ENCODE measurements at regions not wholly inside any gene's neighbourhood (a gene's known extent, or its start where the extent isn't known, plus 50 kb on each side); places are given as distances from the start of the nearest gene placed in this dataset.
A peak's percentile ranks its signal among the peaks of the same experiment; 100 is the strongest.

DNA sequence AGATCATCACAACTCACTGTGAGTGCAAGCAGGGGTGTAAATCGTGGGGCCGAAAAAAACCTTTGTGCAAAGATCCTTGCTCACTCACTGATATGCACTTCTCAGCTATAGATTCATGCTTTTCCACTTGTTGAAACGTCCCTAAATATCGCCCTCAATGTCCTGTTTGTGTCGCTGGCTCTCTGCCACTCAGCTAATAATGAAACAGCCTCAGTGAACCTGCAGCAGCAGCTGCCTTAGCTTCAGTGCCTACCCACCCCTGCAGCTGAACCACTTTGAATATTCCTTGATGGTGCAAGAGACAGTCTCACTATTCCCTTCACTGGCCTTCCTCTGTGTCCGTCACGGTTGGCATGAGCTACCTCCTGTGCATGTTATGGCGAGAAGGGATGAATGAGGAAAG, 128.9 kb upstream of the NAA20 start:
- Histone ChIP-seq H3K27ac (ENCODE audit: low read depth in 1 of 2, low read length in 1 of 2) (peak overlapping the region; percentile 88 to 92), H3K4me1 (ENCODE audit: control insufficient read depth in 5 of 5, insufficient read depth in 5 of 5, low read length in 5 of 5) (peaks cover 12 to 57% (median 21%) of the 10 kb centered on the region in 5 donors), H3K36me3 (ENCODE audit: control insufficient read depth in 4 of 4, insufficient read depth in 4 of 4, low read length in 4 of 4) (peaks cover 0 to 5% (median under 1%) of the 10 kb centered on the region in 4 donors), H3K9me3 (ENCODE audit: control insufficient read depth in 4 of 4, insufficient read depth in 3 of 4, low read length in 3 of 4) (no peaks in the 10 kb centered on the region), H3K9ac (ENCODE audit: insufficient read depth in 1 of 2, low read length in 2 of 2) (no peak overlapping the region), H3K4me3 (peak overlapping the region; percentile 62), H3K27me3 (ENCODE audit: control insufficient read depth in 3 of 3, insufficient read depth in 3 of 3, low read length in 2 of 3) (no peaks in the 10 kb centered on the region)
- DNase-seq, result peak; percentile 32 to 66 (median 62)
- TF ChIP-seq, protein P1, sequence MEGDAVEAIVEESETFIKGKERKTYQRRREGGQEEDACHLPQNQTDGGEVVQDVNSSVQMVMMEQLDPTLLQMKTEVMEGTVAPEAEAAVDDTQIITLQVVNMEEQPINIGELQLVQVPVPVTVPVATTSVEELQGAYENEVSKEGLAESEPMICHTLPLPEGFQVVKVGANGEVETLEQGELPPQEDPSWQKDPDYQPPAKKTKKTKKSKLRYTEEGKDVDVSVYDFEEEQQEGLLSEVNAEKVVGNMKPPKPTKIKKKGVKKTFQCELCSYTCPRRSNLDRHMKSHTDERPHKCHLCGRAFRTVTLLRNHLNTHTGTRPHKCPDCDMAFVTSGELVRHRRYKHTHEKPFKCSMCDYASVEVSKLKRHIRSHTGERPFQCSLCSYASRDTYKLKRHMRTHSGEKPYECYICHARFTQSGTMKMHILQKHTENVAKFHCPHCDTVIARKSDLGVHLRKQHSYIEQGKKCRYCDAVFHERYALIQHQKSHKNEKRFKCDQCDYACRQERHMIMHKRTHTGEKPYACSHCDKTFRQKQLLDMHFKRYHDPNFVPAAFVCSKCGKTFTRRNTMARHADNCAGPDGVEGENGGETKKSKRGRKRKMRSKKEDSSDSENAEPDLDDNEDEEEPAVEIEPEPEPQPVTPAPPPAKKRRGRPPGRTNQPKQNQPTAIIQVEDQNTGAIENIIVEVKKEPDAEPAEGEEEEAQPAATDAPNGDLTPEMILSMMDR (IDR thresholded peaks at IDR 0.05; ENCODE audit: control extremely low read depth, extremely low read depth), result no peak
- no peak for ATAC-seq (ENCODE audit: insufficient read depth, low FRiP score)
- 57 to 67% methylated on average over 8 of the region's 8 CpGs for WGBS, 2 donors

DNA sequence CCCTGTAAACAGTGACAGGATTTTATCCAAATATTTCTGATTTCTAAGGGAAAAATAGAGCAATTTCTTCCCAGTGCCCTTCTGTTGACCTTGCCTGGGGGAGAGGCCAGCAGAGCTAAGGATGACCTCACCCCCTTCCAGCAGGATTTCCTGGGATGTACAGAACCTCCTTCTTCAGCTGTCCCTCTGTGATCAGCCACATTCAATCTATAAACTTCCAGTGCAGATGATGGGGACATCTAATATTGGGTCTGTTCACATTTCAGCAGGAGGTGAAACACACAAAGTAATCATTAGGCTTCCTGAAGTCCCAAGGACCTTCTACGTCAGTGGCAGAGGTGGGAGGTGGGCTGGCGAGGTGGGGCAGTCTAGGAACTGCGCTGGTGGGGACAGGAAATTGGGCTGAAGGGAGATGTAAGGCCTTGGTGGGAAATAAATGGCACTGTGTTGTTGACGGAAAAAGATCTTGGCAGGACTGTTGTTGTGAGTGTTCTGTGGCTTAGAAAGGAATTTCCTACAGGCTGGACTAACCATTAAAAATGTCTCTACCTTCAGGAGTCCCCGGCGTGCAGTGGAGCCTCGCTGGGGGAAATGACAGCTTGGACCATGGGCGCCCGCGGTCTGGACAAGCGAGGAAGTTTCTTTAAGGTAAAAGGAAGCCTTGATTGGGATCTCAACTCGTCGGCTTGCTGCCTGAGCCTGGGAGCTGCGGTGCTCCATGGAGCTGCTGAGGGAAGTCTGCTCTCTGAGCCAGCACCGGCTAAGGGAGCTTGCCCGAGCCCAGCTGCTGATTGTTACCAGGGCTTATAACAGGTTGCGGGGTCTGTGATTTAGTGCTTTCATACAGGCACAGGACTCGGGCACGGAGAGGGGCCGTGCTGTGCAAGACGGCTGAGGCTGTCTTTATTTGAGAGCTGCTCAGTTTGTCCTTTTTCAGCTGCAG, 127.9 kb upstream of the NAA20 start:
- H3K4me1 ChIP-seq (ENCODE audit: control insufficient read depth in 5 of 5, insufficient read depth in 5 of 5, low read length in 5 of 5), result peaks cover 12 to 57% (median 21%) of the 10 kb centered on the region in 5 donors
- DNase-seq, result peak; percentile 40 to 91 (median 78)
- TF ChIP-seq, protein P1 (IDR thresholded peaks at IDR 0.05; ENCODE audit: control extremely low read depth, extremely low read depth), result no peak

DNA sequence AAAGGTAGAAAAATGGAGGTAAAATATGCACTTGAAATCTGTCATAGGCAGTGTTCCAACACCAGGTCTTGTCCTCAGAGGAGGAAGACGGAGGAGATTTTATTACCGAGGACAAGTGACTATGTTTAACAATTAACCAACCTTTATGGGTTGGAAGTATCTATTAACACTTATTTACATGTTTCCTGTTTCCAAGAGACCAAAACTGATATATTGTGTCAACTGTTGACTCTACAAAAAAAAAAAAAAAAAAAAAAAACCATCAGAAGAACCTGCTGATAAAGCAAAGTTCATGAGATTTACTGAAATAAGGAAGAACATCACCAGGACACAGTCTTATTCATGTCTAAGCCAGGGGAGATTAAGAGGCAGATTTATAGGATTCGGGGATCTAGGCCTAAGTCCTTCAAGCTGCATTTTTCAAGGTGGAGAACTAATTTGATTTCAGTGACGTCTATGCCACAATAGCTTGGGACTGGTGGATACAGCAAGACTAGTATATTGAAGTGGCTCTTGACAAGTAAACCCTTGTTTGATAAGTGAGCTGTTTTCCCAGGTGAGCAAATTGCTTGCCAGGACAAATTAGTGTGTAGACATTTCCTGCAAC, 126.6 kb upstream of the NAA20 start:
- Histone ChIP-seq H3K9ac (ENCODE audit: insufficient read depth in 1 of 2, low read length in 2 of 2) (no peak overlapping the region), H3K36me3 (ENCODE audit: control insufficient read depth in 4 of 4, insufficient read depth in 4 of 4, low read length in 4 of 4) (peaks cover 0 to 8% (median 3%) of the 10 kb centered on the region in 4 donors), H3K9me3 (ENCODE audit: control insufficient read depth in 4 of 4, insufficient read depth in 3 of 4, low read length in 3 of 4) (peaks cover 0 to 3% (median 0%) of the 10 kb centered on the region in 4 donors), H3K4me3 (no peak overlapping the region), H3K27me3 (ENCODE audit: control insufficient read depth in 3 of 3, insufficient read depth in 3 of 3, low read length in 2 of 3) (no peaks in the 10 kb centered on the region), H3K27ac (ENCODE audit: low read depth in 1 of 2, low read length in 1 of 2) (peak overlapping the region in 1 of 2 donors; percentile 88), H3K4me1 (ENCODE audit: control insufficient read depth in 5 of 5, insufficient read depth in 5 of 5, low read length in 5 of 5) (peaks cover 12 to 49% (median 22%) of the 10 kb centered on the region in 5 donors)
- TF ChIP-seq, protein P1 (IDR thresholded peaks at IDR 0.05; ENCODE audit: control extremely low read depth, extremely low read depth), result no peak
- peak; percentile 20 for ATAC-seq (ENCODE audit: insufficient read depth, low FRiP score)
- WGBS, 2 donors, result 48 to 85% methylated on average over 4 of the region's 4 CpGs
- DNase-seq, result no peak

More for the DNA sequence above, 127.9 kb upstream of the NAA20 start:
- Histone ChIP-seq H3K27me3 (ENCODE audit: control insufficient read depth in 3 of 3, insufficient read depth in 3 of 3, low read length in 2 of 3) (no peaks in the 10 kb centered on the region), H3K9ac (ENCODE audit: insufficient read depth in 1 of 2, low read length in 2 of 2) (peak overlapping the region in 1 of 2 donors; percentile 45), H3K9me3 (ENCODE audit: control insufficient read depth in 4 of 4, insufficient read depth in 3 of 4, low read length in 3 of 4) (peaks cover 0 to 3% (median 0%) of the 10 kb centered on the region in 4 donors), H3K36me3 (ENCODE audit: control insufficient read depth in 4 of 4, insufficient read depth in 4 of 4, low read length in 4 of 4) (peaks cover 0 to 5% (median 1%) of the 10 kb centered on the region in 4 donors), H3K27ac (ENCODE audit: low read depth in 1 of 2, low read length in 1 of 2) (peak overlapping the region; percentile 88 to 92), H3K4me3 (peak overlapping the region; percentile 62)
- ATAC-seq (ENCODE audit: insufficient read depth, low FRiP score), result no peak
- 19 to 27% methylated on average over 21 of the region's 21 CpGs for WGBS, 2 donors
